Natural killer cell treated with Interleukin-12 subunit alpha and Interleukin-12 subunit beta and Interleukin-15 and Interleukin-18, amount 100 ng/mL, for 72 hours (primary cell): ENCODE measurements at regions not wholly inside any gene's neighbourhood (a gene's known extent, or its start where the extent isn't known, plus 50 kb on each side); places are given as distances from the start of the nearest gene placed in this dataset.
"Not testable (repeated sequence)": the region's sequence is repeated elsewhere in the genome, so short reads cannot be mapped to it uniquely, and the experiment has no call there.

Source experiments
- ATAC-seq, 2 donors: fragments of 150-1000 bp; cut with Tn5 transposase in 1 of 2; sonication (Bioruptor Pico), chemical (Tn5 transposase) in 1 of 2; 2 replicates each; pipeline ENCODE4 v1.10.0; 2021
- DNase-seq: peaks from one replicate; pipeline ENCODE4 v3.0.0; 2022; ENCODE audit warnings: low spot score
- H3K27ac Mint-ChIP-seq, 2 donors: 1 replicate in 1 of 2; 2 replicates in 1 of 2; pipeline ENCODE4 v1.8.0; 2022; ENCODE audit warnings: mixed read lengths in 2 of 2, mild to moderate bottlenecking in 1 of 2, moderate library complexity in 1 of 2
- H3K27me3 Mint-ChIP-seq, 2 donors: 1 replicate in 1 of 2; 2 replicates in 1 of 2; pipeline ENCODE4 v1.8.0; 2022; ENCODE audit warnings: mixed read lengths in 2 of 2
- H3K36me3 Mint-ChIP-seq: one replicate; pipeline ENCODE4 v1.8.0; 2022; ENCODE audit warnings: mixed read lengths
- H3K4me1 Mint-ChIP-seq, 2 donors: 1 replicate in 1 of 2; 2 replicates in 1 of 2; pipeline ENCODE4 v1.8.0; 2022; ENCODE audit warnings: low read depth in 2 of 2, mixed read lengths in 2 of 2, mild to moderate bottlenecking in 1 of 2
- H3K4me3 Mint-ChIP-seq: one replicate; pipeline ENCODE4 v1.8.0; 2022; ENCODE audit warnings: mixed read lengths
- H3K9me3 Mint-ChIP-seq: 2 replicates; pipeline ENCODE4 v1.8.0; 2022; ENCODE audit warnings: mixed read lengths

- Mint-ChIP-seq H3K4me3 (no peak overlapping the region), H3K36me3 (no peaks in the 10 kb centered on the region), H3K4me1 (no peaks in the 10 kb centered on the region), H3K27me3 (no peaks in the 10 kb centered on the region), H3K27ac (no peak overlapping the region), H3K9me3 (peaks cover 19% of the 10 kb centered on the region)
- ATAC-seq (no peak), DNase-seq (no peak)
Measured at GRCh38 chr12:73798523-73798922, 739.1 kb upstream of the ATXN7L3B start.

DNA sequence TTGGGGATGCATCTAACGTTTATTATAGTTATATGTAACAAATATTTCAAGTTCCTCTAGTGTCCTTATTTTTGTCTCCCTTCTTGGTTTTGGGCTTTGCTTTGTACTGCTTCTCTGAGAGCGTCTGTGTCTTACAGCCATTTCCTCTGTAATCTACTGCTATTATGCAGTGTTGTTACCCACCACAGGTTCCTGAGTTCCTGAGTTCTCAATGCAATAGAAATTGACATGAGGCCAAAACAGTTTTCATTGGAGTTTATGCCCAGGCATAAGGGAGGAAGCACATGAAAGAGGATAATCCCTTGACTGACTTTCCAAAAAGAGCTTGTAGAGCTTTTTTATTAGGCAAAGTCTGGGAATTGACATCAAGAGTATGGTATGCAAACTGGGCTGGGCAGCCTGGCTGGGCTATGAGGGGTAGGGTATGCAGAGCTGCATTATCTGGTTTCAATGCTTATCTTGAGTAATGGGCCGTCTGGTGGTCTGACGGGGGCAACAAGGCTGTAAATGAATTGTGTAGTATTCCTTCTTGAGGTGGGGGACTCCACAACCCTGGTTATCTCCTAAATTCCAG lies 722.5 kb upstream of the ATXN7L3B start:
- no peak for DNase-seq
- Mint-ChIP-seq H3K27ac (no peak overlapping the region), H3K4me3 (no peak overlapping the region), H3K36me3 (no peaks in the 10 kb centered on the region), H3K4me1 (no peaks in the 10 kb centered on the region), H3K27me3 (no peaks in the 10 kb centered on the region), H3K9me3 (peaks cover 4% of the 10 kb centered on the region)
- no peak for ATAC-seq

GRCh38 chr12:73817161-73817560 lies 720.5 kb upstream of the ATXN7L3B start:
- no peaks in the 10 kb centered on the region for H3K27me3 Mint-ChIP-seq
- no peak for DNase-seq
- H3K9me3 Mint-ChIP-seq, result peaks cover 10% of the 10 kb centered on the region
- H3K4me1 Mint-ChIP-seq, result no peaks in the 10 kb centered on the region
- ATAC-seq, result no peak
- H3K36me3 Mint-ChIP-seq, result peaks cover 5% of the 10 kb centered on the region
- no peak overlapping the region for H3K27ac Mint-ChIP-seq
- no peak overlapping the region for H3K4me3 Mint-ChIP-seq

- Mint-ChIP-seq H3K36me3 (no peaks in the 10 kb centered on the region), H3K9me3 (peaks cover 14% of the 10 kb centered on the region), H3K4me1 (no peaks in the 10 kb centered on the region), H3K27ac (no peak overlapping the region), H3K4me3 (no peak overlapping the region), H3K27me3 (no peaks in the 10 kb centered on the region)
- DNase-seq (no peak), ATAC-seq (no peak)
Measured at GRCh38 chr12:73833746-73834145, 703.9 kb upstream of the ATXN7L3B start.

DNA sequence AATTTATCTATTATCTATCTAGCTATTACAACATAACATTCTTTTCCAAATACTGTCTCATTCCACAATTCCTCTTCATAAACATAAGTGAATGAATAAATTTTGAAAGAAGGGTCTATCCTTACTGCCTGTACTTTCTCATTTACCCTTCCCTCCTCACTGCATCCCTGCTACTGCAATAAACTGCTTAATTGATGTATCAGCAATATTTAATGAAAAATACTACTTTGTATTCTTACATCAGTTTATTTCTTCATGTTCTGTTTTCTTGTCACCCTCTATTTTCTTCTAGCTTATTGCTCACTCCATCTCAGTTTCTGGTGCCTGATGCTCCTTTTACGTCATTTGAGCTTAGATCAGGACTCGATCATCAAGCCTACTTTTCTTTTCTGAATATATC lies 695.7 kb upstream of the ATXN7L3B start:
- H3K4me3 Mint-ChIP-seq, result no peak overlapping the region
- H3K36me3 Mint-ChIP-seq, result peaks cover 5% of the 10 kb centered on the region
- H3K4me1 Mint-ChIP-seq, result no peaks in the 10 kb centered on the region
- DNase-seq, result no peak
- H3K9me3 Mint-ChIP-seq, result peaks cover 10% of the 10 kb centered on the region
- H3K27ac Mint-ChIP-seq, result no peak overlapping the region
- no peaks in the 10 kb centered on the region for H3K27me3 Mint-ChIP-seq
- no peak for ATAC-seq

DNA sequence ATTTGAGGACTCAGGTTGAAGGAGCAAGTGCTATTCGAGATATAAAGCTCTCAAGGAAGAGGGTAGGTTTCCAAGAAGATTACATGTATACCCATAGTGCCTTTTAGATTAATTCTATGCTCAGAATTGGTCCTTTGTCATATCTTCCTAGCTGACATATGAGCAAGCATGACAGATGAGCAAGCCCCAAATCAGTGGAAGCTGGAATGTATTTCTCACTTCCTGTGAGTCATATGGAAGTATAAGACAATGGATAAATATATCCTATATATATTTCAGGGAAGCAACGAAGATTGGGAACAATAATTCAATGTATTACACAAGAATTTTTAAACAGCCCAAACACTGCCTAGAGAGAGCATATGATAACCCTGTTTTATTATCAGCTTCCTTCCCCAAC lies 674.1 kb upstream of the ATXN7L3B start:
- DNase-seq, result no peak
- no peaks in the 10 kb centered on the region for H3K4me1 Mint-ChIP-seq

GRCh38 chr12:73867147-73867546 lies 670.5 kb upstream of the ATXN7L3B start:
- Mint-ChIP-seq H3K36me3 (peaks cover 5% of the 10 kb centered on the region), H3K27me3 (no peaks in the 10 kb centered on the region), H3K4me1 (no peaks in the 10 kb centered on the region), H3K9me3 (peaks cover 11% of the 10 kb centered on the region), H3K4me3 (no peak overlapping the region), H3K27ac (no peak overlapping the region)
- no peak for DNase-seq
- no peak for ATAC-seq

More for the DNA sequence above, 674.1 kb upstream of the ATXN7L3B start:
- no peaks in the 10 kb centered on the region for H3K27me3 Mint-ChIP-seq
- no peak overlapping the region for H3K27ac Mint-ChIP-seq
- H3K9me3 Mint-ChIP-seq, result peaks cover 16% of the 10 kb centered on the region
- peaks cover 5% of the 10 kb centered on the region for H3K36me3 Mint-ChIP-seq
- no peak for ATAC-seq
- H3K4me3 Mint-ChIP-seq, result no peak overlapping the region

GRCh38 chr12:73877291-73877690 lies 660.3 kb upstream of the ATXN7L3B start:
- not testable (repeated sequence) for DNase-seq, H3K9me3 Mint-ChIP-seq, H3K36me3 Mint-ChIP-seq, H3K4me3 Mint-ChIP-seq, ATAC-seq, H3K27ac Mint-ChIP-seq, H3K27me3 Mint-ChIP-seq, H3K4me1 Mint-ChIP-seq

- ATAC-seq (no peak), DNase-seq (no peak)
- H3K4me3 Mint-ChIP-seq, result no peak overlapping the region
- no peaks in the 10 kb centered on the region for H3K27me3 Mint-ChIP-seq
- no peak overlapping the region for H3K27ac Mint-ChIP-seq
- peaks cover 9% of the 10 kb centered on the region for H3K9me3 Mint-ChIP-seq
- H3K4me1 Mint-ChIP-seq, result no peaks in the 10 kb centered on the region
- no peaks in the 10 kb centered on the region for H3K36me3 Mint-ChIP-seq
Measured at GRCh38 chr12:73892201-73892600, 645.4 kb upstream of the ATXN7L3B start.

- no peaks in the 10 kb centered on the region for H3K36me3 Mint-ChIP-seq
- H3K4me1 Mint-ChIP-seq, result no peaks in the 10 kb centered on the region
- H3K4me3 Mint-ChIP-seq, result no peak overlapping the region
- DNase-seq (no peak), ATAC-seq (no peak)
- H3K9me3 Mint-ChIP-seq, result peaks cover 15% of the 10 kb centered on the region
- no peak overlapping the region for H3K27ac Mint-ChIP-seq
- H3K27me3 Mint-ChIP-seq, result no peaks in the 10 kb centered on the region
Measured at GRCh38 chr12:73898645-73899044, 639.0 kb upstream of the ATXN7L3B start.

- ATAC-seq, result no peak
- H3K27ac Mint-ChIP-seq, result no peak overlapping the region
- no peaks in the 10 kb centered on the region for H3K4me1 Mint-ChIP-seq
Measured at GRCh38 chr12:73902260-73902659, 635.4 kb upstream of the ATXN7L3B start.

GRCh38 chr12:73906757-73907156 lies 630.9 kb upstream of the ATXN7L3B start:
- H3K27me3 Mint-ChIP-seq, result no peaks in the 10 kb centered on the region
- H3K27ac Mint-ChIP-seq, result no peak overlapping the region
- H3K36me3 Mint-ChIP-seq, result no peaks in the 10 kb centered on the region
- H3K9me3 Mint-ChIP-seq, result peaks cover 9% of the 10 kb centered on the region
- H3K4me3 Mint-ChIP-seq, result no peak overlapping the region
- no peaks in the 10 kb centered on the region for H3K4me1 Mint-ChIP-seq
- no peak for ATAC-seq
- no peak for DNase-seq

More at GRCh38 chr12:73902260-73902659, 635.4 kb upstream of the ATXN7L3B start:
- H3K9me3 Mint-ChIP-seq, result peaks cover 10% of the 10 kb centered on the region
- DNase-seq, result no peak
- H3K27me3 Mint-ChIP-seq, result no peaks in the 10 kb centered on the region
- H3K4me3 Mint-ChIP-seq, result no peak overlapping the region
- H3K36me3 Mint-ChIP-seq, result no peaks in the 10 kb centered on the region

DNA sequence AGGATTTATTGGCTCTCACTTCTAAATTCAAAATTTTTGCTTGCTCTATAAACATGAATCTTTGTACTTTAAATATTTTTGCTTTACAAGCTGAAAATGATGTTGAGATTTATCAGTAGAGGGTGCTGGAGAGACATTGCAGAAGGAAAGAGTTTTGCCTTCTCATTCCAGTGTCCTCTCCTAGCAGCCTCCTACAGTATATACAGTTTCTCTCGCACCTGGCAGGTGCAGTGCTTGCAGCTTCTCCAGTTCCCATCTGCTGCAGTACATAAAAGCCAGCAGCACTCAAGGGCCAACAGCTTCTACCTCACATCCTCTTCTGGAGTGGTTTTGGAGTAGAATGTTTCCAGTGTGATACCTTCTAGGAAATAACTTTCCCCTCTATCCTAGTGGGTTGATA lies 601.8 kb upstream of the ATXN7L3B start:
- DNase-seq (no peak), ATAC-seq (no peak)
- Mint-ChIP-seq H3K4me3 (no peak overlapping the region), H3K4me1 (no peaks in the 10 kb centered on the region), H3K27ac (no peak overlapping the region), H3K27me3 (no peaks in the 10 kb centered on the region), H3K36me3 (no peaks in the 10 kb centered on the region), H3K9me3 (peaks cover 5% of the 10 kb centered on the region)

DNA sequence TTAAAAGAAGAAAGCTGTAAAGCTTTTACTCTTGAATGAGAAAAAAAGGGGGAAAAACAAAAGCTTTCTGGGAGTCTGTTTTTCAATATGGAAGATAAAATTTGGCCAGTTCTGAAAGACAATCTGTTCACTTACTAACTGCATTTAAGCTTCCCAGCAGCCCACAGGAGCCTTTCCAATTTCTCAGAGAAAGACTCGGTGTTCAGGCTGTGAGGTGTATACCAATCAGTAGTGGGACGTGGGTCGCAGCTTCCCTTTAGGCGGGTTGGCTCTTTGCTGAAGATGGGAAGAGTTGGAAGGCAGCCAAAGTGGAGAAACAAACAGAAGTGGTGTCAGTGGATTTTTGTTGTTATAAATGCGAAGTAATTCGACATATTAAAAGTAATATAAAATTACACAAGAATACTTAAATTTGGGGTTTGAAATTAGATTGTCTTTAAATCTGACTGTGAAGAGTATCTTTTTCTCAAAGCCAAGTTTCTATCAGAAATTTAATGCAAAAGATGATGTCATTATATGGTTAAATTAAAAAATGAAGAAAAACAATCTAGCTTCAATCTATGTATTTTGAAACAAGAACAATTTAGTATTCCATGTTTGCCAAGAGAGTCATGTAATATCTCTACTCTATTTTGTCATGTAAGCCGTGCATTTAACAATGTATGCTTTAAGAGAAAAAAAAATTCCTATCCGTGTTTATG lies 590.2 kb upstream of the ATXN7L3B start:
- DNase-seq (no peak), ATAC-seq (no peak)
- Mint-ChIP-seq H3K36me3 (no peaks in the 10 kb centered on the region), H3K27ac (no peak overlapping the region), H3K27me3 (no peaks in the 10 kb centered on the region), H3K4me3 (no peak overlapping the region), H3K9me3 (peaks cover 14% of the 10 kb centered on the region), H3K4me1 (no peaks in the 10 kb centered on the region)

- peaks cover 24% of the 10 kb centered on the region for H3K9me3 Mint-ChIP-seq
- no peaks in the 10 kb centered on the region for H3K36me3 Mint-ChIP-seq
- no peak for DNase-seq
- H3K27ac Mint-ChIP-seq, result no peak overlapping the region
- H3K4me3 Mint-ChIP-seq, result no peak overlapping the region
- no peaks in the 10 kb centered on the region for H3K4me1 Mint-ChIP-seq
- H3K27me3 Mint-ChIP-seq, result no peaks in the 10 kb centered on the region
- no peak for ATAC-seq
Measured at GRCh38 chr12:73950507-73950906, 587.1 kb upstream of the ATXN7L3B start.
